Neural cell (in vitro differentiated cells): ENCODE measurements at regions not wholly inside any gene's neighbourhood (a gene's known extent, or its start where the extent isn't known, plus 50 kb on each side); places are given as distances from the start of the nearest gene placed in this dataset.
"Not testable (repeated sequence)": the region's sequence is repeated elsewhere in the genome, so short reads cannot be mapped to it uniquely, and the experiment has no call there.

Source experiments
- CTCF ChIP-seq: fragments of 450-650 bp; IDR thresholded peaks from 2 replicates; pipeline ENCODE4 v1.5.1; 2014; ENCODE audit warnings: antibody characterized with exemption, mild to moderate bottlenecking, moderate library complexity; ENCODE audit not compliant: poor library complexity, severe bottlenecking
- EZH2 ChIP-seq: fragments of 200-600, 300-800 bp; shearing (Covaris generic), sonication (generic); IDR thresholded peaks from 2 replicates; pipeline ENCODE4 v1.6.1; 2014; ENCODE audit warnings: antibody characterized with exemption, low read length, borderline replicate concordance, mild to moderate bottlenecking; ENCODE audit not compliant: insufficient read depth, poor library complexity, severe bottlenecking
- POLR2AphosphoS5 ChIP-seq: IDR thresholded peaks from 2 replicates; pipeline ENCODE4 v1.6.1; 2012
- RAD21 ChIP-seq: fragments of 450-650 bp; conservative IDR thresholded peaks from 2 replicates; pipeline ENCODE4 v1.6.1; 2014; ENCODE audit warnings: antibody characterized with exemption, mild to moderate bottlenecking, moderate library complexity
- REST ChIP-seq: IDR thresholded peaks from 2 replicates; pipeline ENCODE4 v1.6.1; 2012; ENCODE audit warnings: borderline replicate concordance
- TAF1 ChIP-seq: IDR thresholded peaks from 2 replicates; pipeline ENCODE4 v1.6.1; 2012; ENCODE audit warnings: low read depth

- not testable (repeated sequence) for TF ChIP-seq TAF1, EZH2, CTCF, REST, RAD21, POLR2AphosphoS5
These were observed 88.2 kb upstream of the ADCY2 start for GRCh38 chr5:7307709-7308108.
